Prostate gland (tissue), 2 donors: ENCODE measurements at regions not wholly inside any gene's neighbourhood (a gene's known extent, or its start where the extent isn't known, plus 50 kb on each side); places are given as distances from the start of the nearest gene placed in this dataset.

Source experiments
- CTCF ChIP-seq, 4 experiments: fragments of 200-600 bp in 2 of 4; fragments of 450-650 bp in 2 of 4; sonication (generic) in 2 of 4; IDR thresholded peaks; 1 replicate in 3 of 4; 2 replicates in 1 of 4; pipeline ENCODE4 v1.5.1; 2016 to 2019; ENCODE audit warnings: antibody characterized with exemption in 4 of 4, mild to moderate bottlenecking in 2 of 4, moderate library complexity in 2 of 4
- POLR2A ChIP-seq: fragments of 450-650 bp; IDR thresholded peaks from one replicate; pipeline ENCODE4 v1.6.1; 2016; ENCODE audit warnings: antibody characterized with exemption, mild to moderate bottlenecking
- POLR2AphosphoS5 ChIP-seq: sonication (generic); formaldehyde crosslinking; IDR thresholded peaks from one replicate; pipeline ENCODE4 v1.6.1; 2017; ENCODE audit warnings: antibody characterized with exemption

GRCh38 chr14:26987744-26988363, 390.0 kb upstream of the NOVA1 start:
- TF ChIP-seq CTCF (IDR thresholded peaks at IDR 0.05) (no peak), POLR2A (no peak), POLR2AphosphoS5 (no peak)
